ENCODE measurements at regions not wholly inside any gene's neighbourhood (a gene's known extent, or its start where the extent isn't known, plus 50 kb on each side); places are given as distances from the start of the nearest gene placed in this dataset.

DNA sequence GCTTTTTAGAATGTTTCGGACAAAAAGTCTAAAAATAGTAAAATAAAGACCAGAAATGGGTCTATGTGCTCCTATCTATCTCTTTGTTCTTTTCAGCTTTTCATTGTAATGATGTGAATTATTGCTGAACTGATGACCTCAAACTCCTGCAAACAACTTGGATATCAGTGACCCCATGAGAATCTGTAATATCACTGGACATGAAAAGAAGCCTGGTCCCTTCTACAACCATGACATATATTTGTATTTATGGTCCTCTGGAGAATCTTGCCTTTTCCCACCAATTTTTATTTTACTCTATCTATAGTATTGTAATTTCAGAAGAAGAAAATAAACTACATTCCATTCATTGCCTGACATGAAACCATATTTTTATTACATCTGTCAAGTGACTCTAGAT, 740.7 kb upstream of the CA10 start:
- H2BK5ac ChIP-seq (ENCODE audit: low read depth, low read length, poor library complexity, severe bottlenecking), result no peak overlapping the region
- DNase-seq, result no peak
- no peak overlapping the region for H2BK20ac ChIP-seq (ENCODE audit: low read depth, low read length)
- CTCF ChIA-PET, result no interaction called here
- H4K91ac ChIP-seq (ENCODE audit: insufficient read depth, low read depth, low read length), result no peak overlapping the region
- no peak for ATAC-seq (ENCODE audit: low read depth)
- dilution Hi-C loops (cut with HindIII; ENCODE audit: low sequenced_read_pairs, unreplicated experiment), result no loop called here
- BruUV-seq (replicated peaks), result no TSS peak
- intact Hi-C loops (cut with micrococcal nuclease), result no loop called here
- H4K8ac ChIP-seq (ENCODE audit: low read depth in 2 of 2, low read length in 2 of 2), result no peak overlapping the region
- POLR2A ChIA-PET (ENCODE audit: unreplicated experiment), result no interaction called here
- H2BK120ac ChIP-seq (ENCODE audit: low read depth, low read length), result no peak overlapping the region
- no peak overlapping the region for H3K27ac ChIP-seq (ENCODE audit: insufficient read depth, low read length)
- no peak overlapping the region for H3K23ac ChIP-seq (ENCODE audit: low read depth, low read length)
- H2AK9ac ChIP-seq (replicated peaks; ENCODE audit: low read depth, low read length, poor library complexity), result no peak overlapping the region
- H3K4me1 ChIP-seq (ENCODE audit: control insufficient read depth, insufficient read depth, low read length), result no peaks in the 10 kb centered on the region
- in situ Hi-C loops (cut with MboI; ENCODE audit: low sequenced_read_pairs), result no loop called here
- no peak overlapping the region for H2AK5ac ChIP-seq (ENCODE audit: low read depth, low read length)
- no peak overlapping the region for H3K18ac ChIP-seq (ENCODE audit: low read depth, low read length)
- TF ChIP-seq CHD1 (IDR thresholded peaks at IDR 0.05; ENCODE audit: low read depth, low read length), result no peak
- no peak for TF ChIP-seq FOS (IDR thresholded peaks at IDR 0.05; ENCODE audit: low read depth, low read length)
- TF ChIP-seq, protein P1, sequence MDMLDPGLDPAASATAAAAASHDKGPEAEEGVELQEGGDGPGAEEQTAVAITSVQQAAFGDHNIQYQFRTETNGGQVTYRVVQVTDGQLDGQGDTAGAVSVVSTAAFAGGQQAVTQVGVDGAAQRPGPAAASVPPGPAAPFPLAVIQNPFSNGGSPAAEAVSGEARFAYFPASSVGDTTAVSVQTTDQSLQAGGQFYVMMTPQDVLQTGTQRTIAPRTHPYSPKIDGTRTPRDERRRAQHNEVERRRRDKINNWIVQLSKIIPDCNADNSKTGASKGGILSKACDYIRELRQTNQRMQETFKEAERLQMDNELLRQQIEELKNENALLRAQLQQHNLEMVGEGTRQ (IDR thresholded peaks at IDR 0.05; ENCODE audit: low read depth, low read length), result no peak
- no peak for TF ChIP-seq CEBPB (IDR thresholded peaks at IDR 0.05; ENCODE audit: low read depth, low read length)
- no peak for TF ChIP-seq POLR2A (IDR thresholded peaks at IDR 0.05; ENCODE audit: low read depth, low read length)
- TF ChIP-seq RCOR1 (IDR thresholded peaks at IDR 0.05; ENCODE audit: insufficient replicate concordance, low read length), result no peak
- no peak for TF ChIP-seq CTCF (conservative IDR thresholded peaks at IDR 0.05; ENCODE audit: low read depth, low read length)
- TF ChIP-seq MAZ (IDR thresholded peaks at IDR 0.05; ENCODE audit: borderline replicate concordance, low read depth, low read length), result no peak
- no peak for TF ChIP-seq NFE2L2 (IDR thresholded peaks at IDR 0.05; ENCODE audit: low read depth, low read length)
- no peak overlapping the region for H3K4me2 ChIP-seq (ENCODE audit: low read depth, low read length)
- H3K9ac ChIP-seq (ENCODE audit: low read depth, low read length), result no peak overlapping the region
- no peak overlapping the region for H2BK15ac ChIP-seq (ENCODE audit: low read depth, low read length)
- H3K79me1 ChIP-seq (ENCODE audit: low read depth in 1 of 2, low read length in 2 of 2), result no peaks in the 10 kb centered on the region
- H3K27me3 ChIP-seq (ENCODE audit: control insufficient read depth, insufficient read depth, low read length), result no peaks in the 10 kb centered on the region
- no CpG with 5 or more reads among the region's 1 CpG for WGBS, 2 experiments (ENCODE audit: extremely low coverage in 2 of 2, insufficient read length in 1 of 2)
- no peak overlapping the region for H3K4ac ChIP-seq (ENCODE audit: low read depth, low read length)
- H3K9me3 ChIP-seq (ENCODE audit: control insufficient read depth, insufficient read depth, low read length), result peaks cover 4% of the 10 kb centered on the region
- no peaks in the 10 kb centered on the region for H4K20me1 ChIP-seq (ENCODE audit: insufficient read depth, low read length)
- no peak overlapping the region for H4K5ac ChIP-seq (ENCODE audit: low read depth, low read length)
- no peak overlapping the region for H3K56ac ChIP-seq (ENCODE audit: extremely low read depth, insufficient read depth, low read length)
- no peak overlapping the region for H2AFZ ChIP-seq (replicated peaks; ENCODE audit: low read length, poor library complexity)
- no peak overlapping the region for H3K14ac ChIP-seq (replicated peaks; ENCODE audit: low read depth, low read length)
- H3K9me1 ChIP-seq (ENCODE audit: insufficient read depth, low read length), result no peaks in the 10 kb centered on the region
- H3K36me3 ChIP-seq (ENCODE audit: control insufficient read depth, insufficient read depth, low read length), result no peaks in the 10 kb centered on the region
- H3K4me3 ChIP-seq (ENCODE audit: insufficient read depth, low read depth, low read length), result no peak overlapping the region

All from IMR-90 (cell line).